Body of pancreas (tissue), 4 donors: ENCODE measurements at regions not wholly inside any gene's neighbourhood (a gene's known extent, or its start where the extent isn't known, plus 50 kb on each side); places are given as distances from the start of the nearest gene placed in this dataset.

Experiments used
- ATAC-seq: fragments of 150-250 bp; one replicate; pipeline ENCODE4 v1.9.1; 2016
- DNase-seq, 4 donors: peaks; one replicate each; pipeline ENCODE4 v3.0.0-alpha.2; 2019
- H3K27ac ChIP-seq, 4 donors: fragments of 200-600 bp; sonication (generic); 1 replicate in 3 of 4; 2 replicates in 1 of 4; pipeline versions ENCODE4 v1.5.1 to v1.6.1; 2016 to 2019; ENCODE audit warnings: mild to moderate bottlenecking in 1 of 4, mixed read lengths in 1 of 4, moderate library complexity in 1 of 4
- H3K27me3 ChIP-seq, 2 donors: fragments of 200-600 bp; sonication (generic); one replicate each; pipeline ENCODE4 v1.6.0; 2016; ENCODE audit warnings: mild to moderate bottlenecking in 1 of 2
- H3K36me3 ChIP-seq, 2 donors: fragments of 200-600 bp; sonication (generic); replicated peaks in 1 of 2; 2 replicates each; pipeline ENCODE4 v1.5.1; 2016; ENCODE audit warnings: low read depth in 2 of 2; ENCODE audit not compliant: insufficient read depth in 1 of 2
- H3K4me1 ChIP-seq: fragments of 200-600 bp; sonication (generic); one replicate; pipeline ENCODE4 v1.6.0; 2016
- H3K4me3 ChIP-seq, 2 donors: fragments of 200-600 bp; sonication (generic); 1 replicate in 1 of 2; 2 replicates in 1 of 2; pipeline ENCODE4 v1.5.1; 2016 to 2019
- H3K9me3 ChIP-seq, 3 donors: fragments of 200-600 bp; sonication (generic); 1 replicate in 2 of 3; 2 replicates in 1 of 3; pipeline ENCODE4 v1.5.1; 2016
- CTCF ChIP-seq, 7 experiments: fragments of 450-650 bp in 4 of 7; fragments of 200-600 bp in 3 of 7; sonication (generic) in 3 of 7; IDR thresholded peaks; one replicate each; pipeline ENCODE4 v1.5.1; 2016 to 2019; ENCODE audit warnings: antibody characterized with exemption in 7 of 7
- POLR2A ChIP-seq, 3 donors: fragments of 450-650 bp; IDR thresholded peaks; one replicate each; pipeline ENCODE4 v1.6.1; 2016; ENCODE audit warnings: antibody characterized with exemption in 3 of 3, mild to moderate bottlenecking in 2 of 3
- WGBS, 2 donors: methylation state at CpG; one replicate each; pipeline ENCODE4 v1.1.5; 2017; 5-methylcytosine and 5-hydroxymethylcytosine counted together
- intact Hi-C: fragments of 100-400 bp; cut with DNase I; formaldehyde crosslinking; loops from one replicate; pipeline ENCODE4 v1.15.1; 2023

- DNase-seq = no peak
- no peaks in the 10 kb centered on the region for H3K9me3 ChIP-seq
- intact Hi-C loops = no loop called here
- H3K36me3 ChIP-seq = no peaks in the 10 kb centered on the region
- no peak for ATAC-seq
- H3K4me1 ChIP-seq = no peaks in the 10 kb centered on the region
- H3K4me3 ChIP-seq = no peak overlapping the region
- 66 to 82% methylated on average over 3 of the region's 3 CpGs for WGBS, 2 donors
- TF ChIP-seq POLR2A (IDR thresholded peaks at IDR 0.05) (no peak), CTCF (IDR thresholded peaks at IDR 0.05) (no peak)
- H3K27ac ChIP-seq = no peak overlapping the region
- H3K27me3 ChIP-seq = no peaks in the 10 kb centered on the region
These were observed 1108.1 kb upstream of the DDX18 start for GRCh38 chr2:116706396-116706795.

GRCh38 chr2:116716038-116716437 lies 1098.5 kb upstream of the DDX18 start:
- no peaks in the 10 kb centered on the region for H3K27me3 ChIP-seq
- intact Hi-C loops = no loop called here
- H3K27ac ChIP-seq = no peak overlapping the region
- H3K9me3 ChIP-seq = no peaks in the 10 kb centered on the region
- DNase-seq (no peak), ATAC-seq (no peak)
- no peak overlapping the region for H3K4me3 ChIP-seq
- 25 to 36% methylated on average over 1 of the region's 1 CpG for WGBS, 2 donors
- TF ChIP-seq CTCF (IDR thresholded peaks at IDR 0.05) (no peak), POLR2A (IDR thresholded peaks at IDR 0.05) (no peak)
- H3K4me1 ChIP-seq = no peaks in the 10 kb centered on the region
- no peaks in the 10 kb centered on the region for H3K36me3 ChIP-seq

- TF ChIP-seq POLR2A (IDR thresholded peaks at IDR 0.05) = no peak
- TF ChIP-seq CTCF (IDR thresholded peaks at IDR 0.05) = no peak
- DNase-seq (no peak), ATAC-seq (no peak)
- Histone ChIP-seq H3K4me1 (no peaks in the 10 kb centered on the region), H3K9me3 (no peaks in the 10 kb centered on the region), H3K27ac (no peak overlapping the region), H3K4me3 (no peak overlapping the region), H3K36me3 (no peaks in the 10 kb centered on the region), H3K27me3 (no peaks in the 10 kb centered on the region)
- intact Hi-C loops = no loop called here
- 51 to 71% methylated on average over 2 of the region's 2 CpGs for WGBS, 2 donors
These were observed 1098.0 kb upstream of the DDX18 start for GRCh38 chr2:116716444-116716843.

- no peak overlapping the region for H3K27ac ChIP-seq
- no peaks in the 10 kb centered on the region for H3K27me3 ChIP-seq
- no peaks in the 10 kb centered on the region for H3K36me3 ChIP-seq
- no peaks in the 10 kb centered on the region for H3K4me1 ChIP-seq
- ATAC-seq (no peak), DNase-seq (no peak)
- 66 to 79% methylated on average over 4 of the region's 4 CpGs for WGBS, 2 donors
- TF ChIP-seq CTCF (IDR thresholded peaks at IDR 0.05) = no peak
- TF ChIP-seq POLR2A (IDR thresholded peaks at IDR 0.05) = no peak
- no peak overlapping the region for H3K4me3 ChIP-seq
- intact Hi-C loops = no loop called here
- H3K9me3 ChIP-seq = no peaks in the 10 kb centered on the region
These were observed 1096.7 kb upstream of the DDX18 start for GRCh38 chr2:116717832-116718231.

GRCh38 chr2:116718451-116718850 lies 1096.0 kb upstream of the DDX18 start:
- no peaks in the 10 kb centered on the region for H3K27me3 ChIP-seq
- H3K4me1 ChIP-seq = no peaks in the 10 kb centered on the region
- intact Hi-C loops = no loop called here
- no peaks in the 10 kb centered on the region for H3K9me3 ChIP-seq
- no peak for DNase-seq
- 68 to 77% methylated on average over 4 of the region's 4 CpGs for WGBS, 2 donors
- no peak for TF ChIP-seq CTCF (IDR thresholded peaks at IDR 0.05)
- no peak for TF ChIP-seq POLR2A (IDR thresholded peaks at IDR 0.05)
- no peak overlapping the region for H3K4me3 ChIP-seq
- no peak for ATAC-seq
- H3K36me3 ChIP-seq = no peaks in the 10 kb centered on the region
- H3K27ac ChIP-seq = no peak overlapping the region
